Stimulated activated naive CD8-positive, alpha-beta T cell treated with anti-CD3 and anti-CD28 coated beads, Interleukin-15, amount 100 ng/mL, for 72 hours (primary cell): ENCODE measurements at regions not wholly inside any gene's neighbourhood (a gene's known extent, or its start where the extent isn't known, plus 50 kb on each side); places are given as distances from the start of the nearest gene placed in this dataset.

Experiments used
- ATAC-seq: fragments of 150-1000 bp; cut with Tn5 transposase; 2 replicates; pipeline ENCODE4 v1.10.0; 2021; ENCODE audit warnings: mild to moderate bottlenecking, moderate library complexity
- DNase-seq, 2 donors: peaks; one replicate each; pipeline ENCODE4 v3.0.0; 2021 to 2022
- H3K27ac Mint-ChIP-seq, 2 donors: one replicate each; pipeline ENCODE4 v1.8.0; 2022; ENCODE audit warnings: mild to moderate bottlenecking in 2 of 2, mixed read lengths in 2 of 2, moderate library complexity in 2 of 2
- H3K27me3 Mint-ChIP-seq: one replicate; pipeline ENCODE4 v1.8.0; 2022; ENCODE audit warnings: mixed read lengths
- H3K4me1 Mint-ChIP-seq: one replicate; pipeline ENCODE4 v1.8.0; 2022; ENCODE audit warnings: mild to moderate bottlenecking, mixed read lengths
- H3K4me3 Mint-ChIP-seq, 2 donors: one replicate each; pipeline ENCODE4 v1.8.0; 2022; ENCODE audit warnings: mild to moderate bottlenecking in 2 of 2, mixed read lengths in 2 of 2, moderate library complexity in 1 of 2
- H3K9me3 Mint-ChIP-seq, 2 donors: one replicate each; pipeline ENCODE4 v1.8.0; 2022; ENCODE audit warnings: mixed read lengths in 2 of 2

- H3K27ac Mint-ChIP-seq: no peak overlapping the region
- DNase-seq (no peak), ATAC-seq (no peak)
- H3K9me3 Mint-ChIP-seq: no peaks in the 10 kb centered on the region
- no peaks in the 10 kb centered on the region for H3K4me1 Mint-ChIP-seq
- no peak overlapping the region for H3K4me3 Mint-ChIP-seq
- H3K27me3 Mint-ChIP-seq: no peaks in the 10 kb centered on the region
Observed at GRCh38 chr2:128780434-128781080, 461.9 kb upstream of the HS6ST1 start.

GRCh38 chr2:128781166-128781565 is 462.5 kb upstream of the HS6ST1 start:
- Mint-ChIP-seq H3K9me3 (no peaks in the 10 kb centered on the region), H3K27me3 (no peaks in the 10 kb centered on the region), H3K4me1 (no peaks in the 10 kb centered on the region), H3K27ac (peak overlapping the region in 1 of 2 donors; percentile 82), H3K4me3 (no peak overlapping the region)
- ATAC-seq (no peak), DNase-seq (no peak)

GRCh38 chr2:128781585-128782385 is 463.1 kb upstream of the HS6ST1 start:
- Mint-ChIP-seq H3K27ac (peak overlapping the region in 1 of 2 donors; percentile 82), H3K4me3 (no peak overlapping the region), H3K9me3 (no peaks in the 10 kb centered on the region), H3K27me3 (no peaks in the 10 kb centered on the region), H3K4me1 (no peaks in the 10 kb centered on the region)
- ATAC-seq (peak; percentile 22), DNase-seq (no peak)

GRCh38 chr2:128782411-128783192 is 463.9 kb upstream of the HS6ST1 start:
- ATAC-seq (no peak), DNase-seq (no peak)
- no peaks in the 10 kb centered on the region for H3K9me3 Mint-ChIP-seq
- no peaks in the 10 kb centered on the region for H3K27me3 Mint-ChIP-seq
- H3K27ac Mint-ChIP-seq: no peak overlapping the region
- no peaks in the 10 kb centered on the region for H3K4me1 Mint-ChIP-seq
- H3K4me3 Mint-ChIP-seq: no peak overlapping the region

GRCh38 chr2:128783193-128783671 is 464.6 kb upstream of the HS6ST1 start:
- Mint-ChIP-seq H3K27me3 (no peaks in the 10 kb centered on the region), H3K4me3 (no peak overlapping the region), H3K4me1 (no peaks in the 10 kb centered on the region), H3K9me3 (peaks cover 1 to 2% of the 10 kb centered on the region in 2 donors), H3K27ac (peak overlapping the region in 1 of 2 donors; percentile 55)
- no peak for ATAC-seq
- no peak for DNase-seq

GRCh38 chr2:128783896-128784295 is 465.2 kb upstream of the HS6ST1 start:
- no peak for ATAC-seq
- no peaks in the 10 kb centered on the region for H3K27me3 Mint-ChIP-seq
- H3K4me3 Mint-ChIP-seq: no peak overlapping the region

GRCh38 chr2:128784626-128785306 is 466.1 kb upstream of the HS6ST1 start:
- ATAC-seq (no peak), DNase-seq (no peak)
- no peak overlapping the region for H3K4me3 Mint-ChIP-seq
- peaks cover 7 to 11% of the 10 kb centered on the region in 2 donors for H3K9me3 Mint-ChIP-seq
- peak overlapping the region in 1 of 2 donors; percentile 24 for H3K27ac Mint-ChIP-seq
- no peaks in the 10 kb centered on the region for H3K27me3 Mint-ChIP-seq
- H3K4me1 Mint-ChIP-seq: no peaks in the 10 kb centered on the region

More at GRCh38 chr2:128783896-128784295, 465.2 kb upstream of the HS6ST1 start:
- H3K4me1 Mint-ChIP-seq: no peaks in the 10 kb centered on the region
- no peak for DNase-seq
- peaks cover 7 to 9% of the 10 kb centered on the region in 2 donors for H3K9me3 Mint-ChIP-seq
- H3K27ac Mint-ChIP-seq: no peak overlapping the region

- Mint-ChIP-seq H3K4me1 (no peaks in the 10 kb centered on the region), H3K9me3 (peaks cover 7 to 11% of the 10 kb centered on the region in 2 donors), H3K27me3 (no peaks in the 10 kb centered on the region), H3K27ac (no peak overlapping the region), H3K4me3 (no peak overlapping the region)
- DNase-seq: no peak
- no peak for ATAC-seq
Observed at GRCh38 chr2:128786316-128786715, 467.6 kb upstream of the HS6ST1 start.

- no peak overlapping the region for H3K27ac Mint-ChIP-seq
- peaks cover 7 to 11% of the 10 kb centered on the region in 2 donors for H3K9me3 Mint-ChIP-seq
- no peaks in the 10 kb centered on the region for H3K4me1 Mint-ChIP-seq
- no peaks in the 10 kb centered on the region for H3K27me3 Mint-ChIP-seq
- DNase-seq: no peak
- ATAC-seq: peak; percentile 10
- no peak overlapping the region for H3K4me3 Mint-ChIP-seq
Observed at GRCh38 chr2:128786741-128787478, 468.2 kb upstream of the HS6ST1 start.

GRCh38 chr2:128787616-128788015 is 468.9 kb upstream of the HS6ST1 start:
- H3K4me3 Mint-ChIP-seq: no peak overlapping the region

GRCh38 chr2:128788636-128789220 is 470.1 kb upstream of the HS6ST1 start:
- Mint-ChIP-seq H3K4me3 (no peak overlapping the region), H3K9me3 (peaks cover 7 to 11% of the 10 kb centered on the region in 2 donors), H3K27ac (no peak overlapping the region), H3K4me1 (no peaks in the 10 kb centered on the region), H3K27me3 (no peaks in the 10 kb centered on the region)
- ATAC-seq (no peak), DNase-seq (no peak)

More at GRCh38 chr2:128787616-128788015, 468.9 kb upstream of the HS6ST1 start:
- ATAC-seq (no peak), DNase-seq (no peak)
- H3K27me3 Mint-ChIP-seq: no peaks in the 10 kb centered on the region
- H3K9me3 Mint-ChIP-seq: peaks cover 7 to 11% of the 10 kb centered on the region in 2 donors
- H3K4me1 Mint-ChIP-seq: no peaks in the 10 kb centered on the region
- peak overlapping the region in 1 of 2 donors; percentile 8 for H3K27ac Mint-ChIP-seq

- Mint-ChIP-seq H3K9me3 (peaks cover 7 to 11% of the 10 kb centered on the region in 2 donors), H3K4me3 (no peak overlapping the region), H3K27ac (no peak overlapping the region), H3K4me1 (no peaks in the 10 kb centered on the region), H3K27me3 (no peaks in the 10 kb centered on the region)
- DNase-seq (no peak), ATAC-seq (no peak)
Observed at GRCh38 chr2:128789221-128789620, 470.6 kb upstream of the HS6ST1 start.

GRCh38 chr2:128789776-128790455 is 471.2 kb upstream of the HS6ST1 start:
- peaks cover 7 to 11% of the 10 kb centered on the region in 2 donors for H3K9me3 Mint-ChIP-seq
- no peaks in the 10 kb centered on the region for H3K27me3 Mint-ChIP-seq

GRCh38 chr2:128790541-128791001 is 471.9 kb upstream of the HS6ST1 start:
- ATAC-seq (no peak), DNase-seq (no peak)
- Mint-ChIP-seq H3K4me3 (no peak overlapping the region), H3K9me3 (peaks cover 7 to 11% of the 10 kb centered on the region in 2 donors), H3K27me3 (no peaks in the 10 kb centered on the region), H3K27ac (no peak overlapping the region), H3K4me1 (no peaks in the 10 kb centered on the region)

More at GRCh38 chr2:128789776-128790455, 471.2 kb upstream of the HS6ST1 start:
- no peak overlapping the region for H3K27ac Mint-ChIP-seq
- no peak overlapping the region for H3K4me3 Mint-ChIP-seq
- ATAC-seq (no peak), DNase-seq (no peak)
- H3K4me1 Mint-ChIP-seq: no peaks in the 10 kb centered on the region
